GM21723 (cell line): ENCODE measurements at regions not wholly inside any gene's neighbourhood (a gene's known extent, or its start where the extent isn't known, plus 50 kb on each side); places are given as distances from the start of the nearest gene placed in this dataset.

Source experiments
- ATAC-seq: cut with Tn5 transposase; IDR thresholded peaks from one replicate; pipeline ENCODE4 v1.9.1; 2021; ENCODE audit warnings: mild to moderate bottlenecking, moderate library complexity; ENCODE audit not compliant: unreplicated experiment

DNA sequence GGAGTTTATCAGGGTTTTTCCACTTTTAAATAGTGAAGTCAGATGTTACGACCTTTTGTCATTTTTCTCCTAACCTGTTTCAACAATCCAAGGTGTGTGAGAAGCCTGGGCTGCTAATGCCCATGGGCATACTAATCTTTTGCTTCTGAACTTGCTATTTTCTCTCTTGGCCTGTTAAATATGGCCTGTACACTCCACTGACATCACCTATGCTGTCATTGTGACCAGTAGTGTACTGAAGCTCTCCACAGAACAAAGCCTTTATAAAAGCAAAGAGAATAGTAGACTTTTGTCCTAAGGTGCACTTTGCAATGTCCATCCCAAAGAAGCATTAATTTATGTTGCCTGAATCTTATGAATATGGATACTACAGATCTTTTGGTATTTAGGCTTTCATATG, 1490.5 kb downstream of the STIM2 start:
- no peak for ATAC-seq

DNA sequence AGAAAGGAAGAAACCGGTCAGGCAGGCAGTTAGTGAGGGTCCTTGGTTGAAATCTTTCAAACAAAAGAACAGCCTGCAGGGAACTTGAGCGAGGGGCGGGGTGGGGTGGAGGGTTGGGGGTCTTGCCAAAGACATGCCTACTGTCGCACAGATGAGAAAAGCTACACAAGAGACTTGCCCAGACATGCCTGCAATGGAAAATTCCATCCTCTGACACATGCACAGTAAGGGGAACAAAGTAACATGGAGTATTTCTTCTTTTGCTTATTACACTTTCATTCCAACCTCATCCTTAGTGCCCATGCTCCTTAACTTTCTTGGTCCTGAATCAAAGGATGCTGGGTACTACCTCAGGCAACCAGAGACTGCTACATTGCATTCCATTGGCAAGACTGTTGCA, 1491.2 kb downstream of the STIM2 start:
- ATAC-seq = no peak

DNA sequence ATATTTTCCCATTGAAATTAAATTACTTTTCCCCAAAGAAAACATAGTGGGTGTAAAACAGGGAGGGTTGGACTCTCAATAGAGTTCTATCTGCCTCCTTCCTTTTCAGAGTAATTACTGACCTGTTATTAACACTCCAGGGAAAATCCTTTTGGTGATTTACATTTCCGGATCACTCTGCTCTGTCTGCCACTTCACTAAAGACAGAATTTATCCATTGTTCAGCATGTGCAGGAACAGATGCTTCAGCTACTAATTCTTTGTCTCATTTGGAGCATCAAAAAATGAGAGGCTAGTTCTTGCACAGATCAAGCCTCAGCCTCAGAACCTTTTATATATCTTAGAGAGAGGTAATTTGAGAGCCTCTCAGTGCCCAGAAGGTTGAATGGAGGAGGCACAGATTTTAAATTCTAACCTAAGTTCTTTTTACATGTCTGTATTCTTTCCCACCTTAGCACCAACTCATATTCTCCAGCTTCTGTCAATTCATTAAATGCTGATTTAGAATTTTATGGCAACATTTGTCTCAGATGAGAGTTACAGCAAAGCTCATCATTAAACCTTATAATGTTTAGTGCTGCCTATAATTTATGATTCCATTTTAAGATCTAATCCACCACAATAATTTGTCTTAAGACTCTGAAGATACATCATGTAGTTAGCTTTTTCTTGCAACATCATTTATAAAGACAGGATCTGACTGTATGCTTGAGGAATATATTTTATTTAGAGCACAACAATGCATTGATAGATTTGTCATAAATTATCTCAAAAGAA, 1494.4 kb downstream of the STIM2 start:
- ATAC-seq = no peak

DNA sequence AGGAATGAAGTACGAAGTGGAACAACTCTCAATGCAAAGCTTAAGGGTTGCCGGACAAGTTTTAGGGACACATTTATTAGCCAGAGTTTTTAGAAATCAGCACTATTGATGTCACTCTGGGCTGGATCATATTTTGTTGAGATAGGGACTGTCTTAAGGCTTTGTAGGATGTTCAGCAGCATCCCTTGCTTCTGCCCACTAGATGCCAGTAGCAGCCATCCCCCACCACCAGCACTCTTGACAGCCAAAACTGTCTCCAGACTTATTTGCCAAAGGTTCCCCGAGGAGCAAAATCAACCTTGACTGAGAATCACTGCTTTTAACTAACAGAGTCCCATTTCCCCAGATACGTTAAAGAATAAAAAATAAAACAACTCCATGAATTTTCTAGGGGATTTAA, 1497.3 kb downstream of the STIM2 start:
- no peak for ATAC-seq

DNA sequence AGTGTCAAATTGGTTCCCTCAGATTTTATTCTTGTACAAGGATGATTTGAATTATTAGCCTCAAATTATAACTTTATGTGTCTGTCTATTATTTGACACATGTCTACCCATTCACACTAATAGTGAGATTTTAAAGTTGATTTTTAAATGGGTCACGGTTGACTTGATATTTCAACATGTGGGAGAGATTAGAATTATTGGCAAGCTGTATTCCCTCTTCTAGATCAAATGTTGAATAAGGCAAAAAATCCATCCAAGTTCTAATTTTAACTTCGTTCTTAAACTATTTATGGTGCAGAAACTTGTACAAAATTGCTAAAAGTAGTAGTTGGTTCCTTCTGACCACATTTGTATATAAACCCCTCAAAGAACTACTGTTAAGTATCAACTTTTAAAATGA, 1498.0 kb downstream of the STIM2 start:
- ATAC-seq = no peak

DNA sequence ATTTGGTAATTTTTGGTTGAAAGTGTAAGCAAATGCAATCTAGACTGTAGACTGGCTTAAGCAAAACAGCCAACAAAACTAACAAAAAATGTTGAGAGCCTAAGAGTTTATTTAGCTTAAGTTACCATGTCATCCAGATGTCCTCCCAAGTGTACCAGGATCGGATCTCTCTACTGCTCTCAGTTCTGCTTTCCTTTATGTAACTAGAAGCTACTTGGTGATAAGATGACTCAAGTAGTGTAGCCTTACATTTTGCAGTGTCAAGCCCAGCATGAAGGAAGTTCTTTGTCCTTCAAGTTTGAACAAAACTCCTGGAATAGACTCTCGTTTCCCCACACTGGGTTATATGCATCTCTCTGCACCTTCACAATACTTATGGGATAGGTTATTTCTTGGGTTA, 1500.0 kb downstream of the STIM2 start:
- no peak for ATAC-seq

DNA sequence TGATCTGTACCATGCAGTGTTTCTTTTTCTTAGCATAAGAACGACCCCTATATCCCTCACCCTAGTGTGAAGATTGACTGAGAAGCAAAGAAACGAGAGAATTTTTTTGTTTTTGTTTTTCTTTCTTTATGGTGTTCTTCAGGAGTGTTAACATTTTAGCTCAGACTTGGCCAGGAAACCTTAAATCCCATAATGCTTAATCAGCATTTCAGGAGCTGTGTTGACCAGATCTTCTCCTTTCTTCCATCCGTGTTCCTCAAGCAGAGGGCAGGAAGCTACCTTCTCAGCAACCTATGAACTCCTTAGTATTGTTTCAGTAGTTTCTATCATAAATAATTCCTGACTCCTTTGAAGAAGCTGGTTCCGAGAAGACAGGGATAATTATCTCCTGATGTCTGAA, 1501.5 kb downstream of the STIM2 start:
- ATAC-seq = no peak

DNA sequence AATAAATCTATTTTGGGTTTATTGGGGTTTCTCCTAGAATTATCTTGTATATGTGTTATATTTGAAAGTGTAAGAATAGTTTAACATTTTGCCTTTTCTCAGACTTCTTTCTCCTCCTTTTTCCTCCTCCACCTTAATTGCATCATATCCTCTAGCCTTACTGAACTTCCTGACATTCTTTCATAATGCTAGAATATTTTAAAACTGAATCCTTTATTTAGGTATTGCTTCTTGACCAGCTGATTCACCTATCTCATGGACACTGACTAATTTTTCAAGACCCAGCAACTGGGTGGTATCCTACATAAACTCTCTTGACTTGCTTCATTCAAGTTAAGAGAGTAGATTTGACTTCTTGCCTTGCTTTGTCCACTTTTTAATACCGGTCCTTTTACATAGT, 1508.9 kb downstream of the STIM2 start:
- no peak for ATAC-seq

DNA sequence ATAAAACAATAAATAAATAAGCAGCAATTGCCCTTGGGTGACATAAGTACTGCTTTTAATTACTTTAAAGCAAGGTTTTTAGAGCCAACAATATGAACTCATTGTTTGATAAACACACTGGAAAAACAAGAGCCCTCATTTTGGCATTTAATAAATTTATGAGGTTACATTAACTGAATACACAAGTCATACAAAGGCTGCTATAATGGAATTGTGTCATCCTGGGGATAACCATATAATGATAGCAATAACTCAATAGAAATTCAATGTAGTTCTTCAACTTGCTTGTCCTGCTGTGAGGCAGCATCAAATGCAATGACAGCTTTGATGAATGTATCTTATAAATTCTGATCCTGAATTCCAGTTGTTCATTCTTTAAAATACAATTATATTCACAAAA, 1512.5 kb downstream of the STIM2 start:
- ATAC-seq = no peak

DNA sequence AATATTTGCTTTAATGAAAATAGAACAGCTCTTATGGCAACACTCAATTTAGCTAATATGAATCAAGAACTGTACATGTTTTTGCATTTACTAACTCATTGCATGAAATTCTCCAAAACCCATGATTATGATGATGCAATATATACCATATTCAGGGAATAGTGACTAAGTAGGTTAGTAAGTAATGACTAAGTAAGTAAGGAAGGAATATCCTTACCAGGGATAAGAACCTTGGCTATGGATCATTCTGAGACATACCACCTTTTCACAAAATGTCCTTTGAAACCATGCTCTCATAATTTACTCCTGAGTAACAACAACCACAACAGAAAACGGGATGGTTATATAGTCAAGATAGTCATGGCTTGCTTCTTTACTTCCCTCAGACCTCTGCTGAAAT, 1513.0 kb downstream of the STIM2 start:
- no peak for ATAC-seq

DNA sequence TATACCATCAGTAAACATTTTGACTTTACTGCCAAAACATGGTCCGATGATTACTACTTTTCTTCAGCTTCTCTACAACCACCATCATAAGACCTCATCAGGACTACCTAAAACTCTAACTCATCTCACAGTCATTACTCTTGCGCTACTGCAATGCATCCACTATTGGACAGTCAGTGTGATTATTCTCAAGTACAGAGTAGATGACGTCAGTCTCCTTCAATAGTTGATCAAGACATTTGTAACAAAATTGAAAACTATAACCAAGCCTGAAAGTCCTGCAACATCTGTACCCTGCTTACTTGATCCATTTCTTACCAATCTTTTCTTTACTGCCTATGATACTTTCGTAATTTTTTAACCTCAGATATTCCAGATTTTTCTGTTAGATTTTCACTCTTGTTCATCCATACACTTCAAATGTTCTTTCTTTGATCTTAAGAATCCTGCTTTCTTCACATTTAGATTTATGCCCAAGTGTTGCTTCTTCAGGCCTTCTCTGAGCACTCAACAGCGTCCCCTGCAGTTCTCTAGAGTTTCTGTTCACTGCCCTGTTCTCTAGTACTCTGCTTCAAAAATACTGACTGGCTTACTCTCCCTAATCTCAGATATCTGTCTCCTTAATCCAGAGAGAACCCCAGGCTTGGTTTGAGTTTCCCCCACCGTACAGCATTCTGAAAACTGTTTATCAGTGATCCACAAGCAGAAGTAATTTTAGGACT, 1517.6 kb downstream of the STIM2 start:
- no peak for ATAC-seq

DNA sequence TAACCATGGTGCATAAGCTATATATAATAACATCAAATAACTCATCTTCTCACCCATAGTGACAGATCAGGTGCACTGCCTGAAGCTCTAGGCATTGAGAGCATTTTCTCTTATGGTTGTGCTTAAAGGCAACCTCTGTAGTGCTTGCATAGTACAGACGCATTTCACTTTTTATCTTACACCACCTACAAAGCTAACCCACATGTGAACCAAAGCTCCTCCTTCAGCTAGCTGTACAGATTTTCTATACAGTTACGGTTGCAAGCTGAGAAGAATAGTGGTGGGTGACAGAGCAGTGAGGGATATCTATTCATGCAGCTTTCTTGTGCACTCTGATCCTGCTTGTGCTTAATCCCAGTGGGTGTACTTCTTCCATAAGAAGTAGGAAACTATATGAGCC, 1525.2 kb downstream of the STIM2 start:
- no peak for ATAC-seq

DNA sequence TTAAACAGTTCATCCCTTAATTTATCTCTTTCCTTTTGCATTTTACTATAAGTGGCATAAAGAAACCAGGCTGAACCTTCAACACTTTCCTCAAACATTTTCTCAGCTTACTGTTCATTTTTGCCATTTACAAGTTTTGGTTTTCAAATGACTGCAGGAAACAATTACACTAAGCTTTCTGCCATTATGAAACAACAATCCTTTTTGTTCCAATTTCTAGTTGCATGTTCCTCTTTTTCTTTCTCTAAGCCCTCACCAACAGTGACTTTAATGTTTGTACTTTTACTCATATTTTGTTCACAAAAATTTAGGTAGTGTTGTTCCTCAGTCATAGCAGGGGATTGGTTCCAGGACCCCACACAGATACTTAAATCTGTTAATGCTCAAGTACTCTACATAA, 1526.1 kb downstream of the STIM2 start:
- no peak for ATAC-seq

DNA sequence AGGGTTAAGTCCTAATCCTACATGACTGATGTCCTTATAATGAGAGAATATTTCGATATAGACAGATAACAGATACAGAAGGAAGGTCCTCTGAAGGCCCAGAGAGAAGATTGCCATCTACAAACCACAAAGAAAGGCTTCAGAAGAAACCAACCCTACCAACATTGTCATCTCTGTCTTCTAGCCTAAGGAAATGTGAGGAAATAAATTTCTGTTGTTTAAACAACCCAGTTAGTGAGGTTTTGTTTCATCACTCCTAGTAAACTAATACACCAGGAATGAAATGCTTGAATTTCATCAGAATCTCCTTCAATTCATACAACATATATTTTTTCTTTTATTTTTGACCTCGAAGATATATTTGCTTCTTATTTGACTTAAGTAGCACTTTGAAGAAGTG, 1527.8 kb downstream of the STIM2 start:
- no peak for ATAC-seq

DNA sequence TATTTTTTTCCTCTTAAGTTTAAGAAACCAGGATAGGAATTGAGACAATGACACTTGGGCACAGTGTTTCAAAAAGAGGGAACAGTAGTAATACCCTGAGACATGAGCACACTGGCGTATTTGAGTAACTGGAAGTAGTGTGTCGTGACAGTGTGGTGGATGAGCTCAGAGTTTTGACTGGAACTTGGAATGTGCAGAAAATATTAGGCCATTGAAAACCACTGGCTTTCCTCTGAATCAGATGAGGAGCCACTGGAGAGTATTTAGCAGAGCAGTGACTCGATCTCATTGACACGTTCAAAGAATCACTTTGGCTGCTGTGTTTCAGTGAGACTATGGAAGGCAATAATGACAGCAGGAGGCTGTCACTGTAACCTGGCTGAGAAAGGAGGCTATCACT, 1531.2 kb downstream of the STIM2 start:
- ATAC-seq = no peak

DNA sequence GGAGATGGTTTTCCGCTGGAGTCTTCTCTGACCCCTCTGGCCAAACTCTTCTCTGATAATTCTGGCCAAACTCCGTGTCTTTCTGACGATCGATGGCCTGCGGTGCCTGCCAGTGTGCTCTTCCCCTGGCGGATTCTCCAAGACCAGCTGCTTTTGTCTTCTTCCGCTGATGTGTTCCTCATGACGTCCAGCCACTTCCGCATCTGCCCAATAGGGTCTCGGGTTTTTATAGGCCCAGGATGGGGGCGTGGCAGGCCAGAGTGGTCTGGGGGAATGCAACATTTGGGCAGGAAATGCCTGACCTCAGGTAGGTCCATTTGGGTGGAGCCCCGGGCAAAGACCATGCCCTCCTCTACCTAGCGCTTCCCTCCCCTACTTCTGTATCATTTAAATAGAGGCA, 1542.1 kb downstream of the STIM2 start:
- no peak for ATAC-seq

DNA sequence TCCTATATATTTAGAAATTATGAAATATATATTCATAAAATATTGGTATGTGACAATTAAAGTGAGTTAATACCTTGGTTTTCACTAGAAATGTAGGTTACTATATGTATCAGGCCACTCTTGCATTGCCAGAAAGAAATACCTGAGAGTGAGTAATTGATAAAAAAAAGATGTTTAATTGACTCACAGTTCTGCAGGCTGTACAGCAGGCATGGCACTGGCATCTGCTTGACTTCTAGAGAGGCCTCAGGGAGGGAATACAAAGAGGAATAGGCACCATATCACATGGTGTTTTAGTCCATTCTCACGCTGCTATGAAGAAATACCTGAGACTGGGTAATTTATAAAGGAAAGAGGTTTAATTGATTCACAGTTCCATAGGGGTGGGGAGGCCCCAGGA, 1560.6 kb downstream of the STIM2 start:
- no peak for ATAC-seq

DNA sequence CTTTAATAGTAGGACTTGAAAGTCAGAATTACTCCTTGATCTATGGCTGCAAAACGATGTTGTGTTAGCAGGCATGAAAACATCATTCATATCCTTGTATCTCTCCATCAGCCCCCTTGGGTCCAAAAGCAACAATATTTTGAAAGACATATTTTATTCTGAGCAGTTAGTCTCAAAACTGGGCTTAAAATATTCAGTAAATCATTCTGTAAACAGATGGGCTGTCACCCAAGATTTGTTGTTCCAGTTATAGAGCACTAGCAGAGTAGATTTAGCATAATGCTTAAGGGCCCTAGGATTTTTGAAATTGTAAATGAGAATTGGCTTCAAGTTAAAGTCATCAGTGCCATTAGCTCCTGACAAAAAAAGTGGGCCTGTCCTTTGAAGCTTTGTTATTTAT, 1565.6 kb downstream of the STIM2 start:
- no peak for ATAC-seq

DNA sequence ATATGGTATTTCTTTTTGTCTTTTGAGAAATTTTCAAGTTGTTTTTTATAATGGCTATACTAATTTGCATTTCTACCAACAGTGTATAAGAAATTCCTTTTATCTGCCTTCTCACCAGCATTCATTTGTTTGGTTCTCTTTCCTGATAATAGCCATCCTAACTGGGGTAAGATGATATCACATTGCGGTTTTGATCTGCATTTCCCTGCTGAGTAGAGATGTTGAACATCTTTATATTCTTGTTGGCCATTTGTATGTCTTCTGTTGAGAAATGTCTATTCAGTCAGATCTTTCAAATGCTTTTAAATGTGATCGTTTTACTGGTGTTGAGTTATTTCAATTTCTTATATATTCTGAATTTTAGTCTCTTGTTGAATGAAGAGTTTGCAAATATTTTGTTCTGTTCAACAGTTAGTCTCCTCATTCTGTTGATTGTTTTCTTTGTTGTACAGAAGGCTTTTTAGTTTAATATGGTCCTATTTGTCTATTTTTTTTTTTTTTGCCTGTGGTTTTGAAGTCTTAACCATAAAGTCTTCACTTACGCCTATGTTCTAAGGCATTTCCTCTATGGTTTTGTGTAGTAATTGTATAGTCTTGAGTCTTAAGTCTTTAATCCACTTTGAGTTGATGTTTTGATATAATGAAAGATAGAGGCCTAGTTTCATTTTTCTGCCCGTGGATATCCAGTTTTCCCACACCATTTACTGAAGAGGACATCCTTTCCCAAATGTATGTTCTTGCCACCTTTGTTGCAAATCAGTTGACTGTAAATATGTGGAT, 1566.9 kb downstream of the STIM2 start:
- ATAC-seq = no peak

DNA sequence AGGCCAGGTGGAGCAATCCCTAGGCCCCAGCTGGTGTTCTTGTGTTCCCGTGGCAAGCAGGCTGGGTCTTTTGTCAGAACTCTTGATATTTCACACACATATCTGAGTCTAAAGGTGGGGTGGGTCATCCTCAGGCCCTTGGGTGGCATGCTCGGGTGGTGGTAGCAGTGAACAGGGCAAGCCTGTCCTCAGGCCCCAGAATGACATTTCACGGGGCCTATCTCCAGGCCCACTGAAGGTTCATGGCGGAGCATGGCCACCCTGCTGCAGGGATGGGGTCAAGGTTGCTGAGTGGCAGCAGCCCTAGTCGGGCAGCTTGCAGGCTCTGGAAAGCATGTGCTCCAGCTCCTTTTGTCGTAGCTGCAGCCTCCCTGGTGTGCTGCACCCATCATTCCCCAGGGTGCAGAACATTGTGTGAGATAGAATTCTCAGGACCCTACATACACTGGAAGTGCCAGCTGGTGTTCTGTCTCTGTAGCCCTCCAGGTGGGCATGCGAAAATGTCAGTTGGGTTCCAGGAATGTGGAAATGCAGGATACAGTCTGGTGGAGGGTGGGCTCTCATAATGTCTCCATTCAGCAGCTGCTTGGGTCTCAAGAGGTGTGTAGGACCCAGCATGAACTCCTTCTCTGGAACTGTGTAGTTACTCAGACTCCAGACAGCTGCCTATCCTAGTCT, 1571.8 kb downstream of the STIM2 start:
- no peak for ATAC-seq

DNA sequence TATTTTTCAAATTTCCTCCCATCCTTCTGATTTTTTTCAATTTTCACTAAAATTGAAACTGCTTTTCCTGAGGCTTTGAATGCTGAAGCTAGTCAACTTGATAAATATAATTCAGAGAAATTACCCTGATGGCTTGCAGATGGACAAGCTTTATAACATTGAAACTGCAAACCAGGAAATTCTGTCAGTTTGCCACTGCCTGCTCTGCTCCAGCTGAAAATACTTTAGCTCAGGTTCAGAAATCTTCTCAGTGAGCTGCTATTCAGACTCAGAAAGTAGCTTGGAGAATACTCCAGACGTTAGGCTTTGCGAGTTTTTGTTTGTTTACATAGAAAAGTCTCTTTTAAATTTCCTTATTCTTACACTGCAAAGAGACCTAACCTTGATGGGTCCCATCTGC, 1574.7 kb downstream of the STIM2 start:
- ATAC-seq = no peak
